GM12878 (cell line): ENCODE measurements at regions not wholly inside any gene's neighbourhood (a gene's known extent, or its start where the extent isn't known, plus 50 kb on each side); places are given as distances from the start of the nearest gene placed in this dataset.

ENCODE experiments used
- ATAC-seq: fragments of 200-7000 bp; cut with Tn5 transposase; 3 replicates; pipeline ENCODE4 v1.9.1; 2020; ENCODE audit warnings: mild to moderate bottlenecking, moderate library complexity
- BruUV-seq: library from RNA; stranded (reverse); fragments of 400-500 nt; replicated peaks from 2 replicates; lab custom pipeline; 2021; lab: Mats Ljungman, UMichigan
- CTCF ChIA-PET: fragments of 300-600 bp; sonication (Branson Sonifier 250); formaldehyde crosslinking; extraction: SDS; loops from one replicate; lab custom pipeline; 2021; ENCODE audit warnings: inconsistent platforms; lab: Yijun Ruan, JAX
- POLR2A ChIA-PET: fragments of 350-600 bp; formaldehyde crosslinking; extraction: SDS; loops from one replicate; lab custom pipeline; 2021; ENCODE audit warnings: inconsistent platforms; lab: Charles Lee
- RAD21 ChIA-PET: fragments of 300-600 bp; sonication (Branson Sonifier 250); formaldehyde crosslinking; loops from one replicate; lab custom pipeline; 2023; ENCODE audit warnings: antibody characterized with exemption; ENCODE audit not compliant: unreplicated experiment; lab: Charles Lee
- SMC1A ChIA-PET: fragments of 300-600 bp; sonication (Branson Sonifier 250); formaldehyde crosslinking; loops from one replicate; lab custom pipeline; 2023; ENCODE audit not compliant: unreplicated experiment, uncharacterized antibody; lab: Charles Lee
- DNase-seq: peaks from one replicate; pipeline ENCODE4 v3.0.0-alpha.2; 2011; ENCODE audit warnings: low read depth, low spot score
- FAIRE-seq: peaks from 3 replicates; lab custom pipeline; 2011; peaks lifted over from hg19 to GRCh38; lab: Jason Lieb, UNC
- H2AFZ ChIP-seq: 2 replicates; pipeline ENCODE4 v1.6.0; 2011; ENCODE audit warnings: low read depth, low read length, control low read depth; ENCODE audit not compliant: control insufficient read depth
- H3K27ac ChIP-seq: 2 replicates; pipeline ENCODE4 v1.5.1; 2011; ENCODE audit warnings: control low read depth; ENCODE audit not compliant: control insufficient read depth, insufficient read depth
- H3K27me3 ChIP-seq, 2 experiments: replicated peaks in 1 of 2; 2 replicates each; pipeline versions ENCODE4 v1.6.0 to v1.6.1; 2011; ENCODE audit warnings: low read length in 1 of 2; ENCODE audit not compliant: control insufficient read depth in 2 of 2, insufficient read depth in 2 of 2
- H3K36me3 ChIP-seq, 2 experiments: 2 replicates each; pipeline ENCODE4 v1.5.1; 2011; ENCODE audit warnings: low read length in 1 of 2; ENCODE audit not compliant: control insufficient read depth in 2 of 2, insufficient read depth in 2 of 2
- H3K4me1 ChIP-seq: 2 replicates; pipeline ENCODE4 v1.6.1; 2011; ENCODE audit warnings: mild to moderate bottlenecking, low read length, moderate library complexity, mixed read lengths; ENCODE audit not compliant: control insufficient read depth, insufficient read depth
- H3K4me2 ChIP-seq: 2 replicates; pipeline ENCODE4 v1.6.0; 2011; ENCODE audit warnings: control low read depth; ENCODE audit not compliant: control insufficient read depth, insufficient read depth
- H3K4me3 ChIP-seq: fragments of 200-600 bp; sonication (generic); 2 replicates; pipeline ENCODE4 v1.5.1; 2016
- H3K79me2 ChIP-seq: 2 replicates; pipeline ENCODE4 v1.6.0; 2011; ENCODE audit warnings: low read length; ENCODE audit not compliant: control insufficient read depth, insufficient read depth
- H3K9ac ChIP-seq: 2 replicates; pipeline ENCODE4 v1.8.0; 2011; ENCODE audit warnings: low read length, control low read depth, mixed read lengths; ENCODE audit not compliant: control insufficient read depth, insufficient read depth
- H3K9me3 ChIP-seq: replicated peaks from 3 replicates; pipeline ENCODE4 v1.5.1; 2011; ENCODE audit warnings: mild to moderate bottlenecking, low read length; ENCODE audit not compliant: control insufficient read depth, insufficient read depth
- H4K20me1 ChIP-seq: 2 replicates; pipeline ENCODE4 v1.6.0; 2011; ENCODE audit not compliant: control insufficient read depth, insufficient read depth
- ASH2L ChIP-seq: fragments of 300-600, 200-600 bp; sonication (generic); IDR thresholded peaks from 2 replicates; pipeline ENCODE4 v1.6.1; 2017; ENCODE audit warnings: low read depth, mild to moderate bottlenecking, borderline replicate concordance
- BCL11A ChIP-seq: IDR thresholded peaks from 2 replicates; pipeline ENCODE4 v1.6.1; 2011; ENCODE audit warnings: low read depth, low read length
- EGR1 ChIP-seq, 2 experiments: IDR thresholded peaks; 1 replicate in 1 of 2; 2 replicates in 1 of 2; pipeline ENCODE4 v1.6.1; 2011 to 2012; ENCODE audit warnings: low read depth in 2 of 2, low read length in 2 of 2, borderline replicate concordance in 1 of 2, mild to moderate bottlenecking in 1 of 2, moderate library complexity in 1 of 2
- ESRRA ChIP-seq: IDR thresholded peaks from 2 replicates; pipeline ENCODE4 v1.6.1; 2012; ENCODE audit warnings: mild to moderate bottlenecking, low read length, improper control_type of control experiment
- FOS ChIP-seq: IDR thresholded peaks from 3 replicates; pipeline ENCODE4 v1.6.1; 2011; ENCODE audit warnings: borderline replicate concordance; ENCODE audit not compliant: insufficient read length; ENCODE audit errors: extremely low read depth
- IKZF2 ChIP-seq, 2 experiments: fragments of 450-650 bp; IDR thresholded peaks; 2 replicates each; pipeline ENCODE4 v1.6.1; 2017; ENCODE audit warnings: mild to moderate bottlenecking in 2 of 2, moderate library complexity in 2 of 2
- KLF5 ChIP-seq: fragments of 450-650 bp; IDR thresholded peaks from 2 replicates; pipeline ENCODE4 v1.6.1; 2014; ENCODE audit warnings: mild to moderate bottlenecking; ENCODE audit not compliant: partially characterized antibody
- MEF2A ChIP-seq: IDR thresholded peaks from 2 replicates; pipeline ENCODE4 v1.6.1; 2011; ENCODE audit warnings: low read depth, mild to moderate bottlenecking, low read length, moderate library complexity; ENCODE audit not compliant: insufficient read depth
- PAX5 ChIP-seq: IDR thresholded peaks from 2 replicates; pipeline ENCODE4 v1.6.1; 2011; ENCODE audit warnings: low read depth, low read length, borderline replicate concordance
- RAD21 ChIP-seq: IDR thresholded peaks from 2 replicates; pipeline ENCODE4 v1.6.1; 2011; ENCODE audit warnings: mild to moderate bottlenecking, low read depth, low read length, moderate library complexity; ENCODE audit not compliant: insufficient read depth
- TCF3 ChIP-seq: IDR thresholded peaks from 2 replicates; pipeline ENCODE4 v1.6.1; 2012; ENCODE audit warnings: low read depth, mild to moderate bottlenecking, low read length, borderline replicate concordance; ENCODE audit not compliant: insufficient read depth
- ZNF274 ChIP-seq: IDR thresholded peaks from one replicate; pipeline ENCODE4 v1.8.0; 2011; ENCODE audit not compliant: insufficient read length, insufficient read depth
- WGBS: methylation state at CpG from one replicate; pipeline ENCODE4 v1.1.6; 2016; ENCODE audit warnings: low lambda C conversion rate; ENCODE audit not compliant: insufficient replicate concordance, insufficient coverage; ENCODE audit errors: missing lambda C conversion rate; 5-methylcytosine and 5-hydroxymethylcytosine counted together
- in situ Hi-C: fragments of 300-500 bp; cut with MboI; formaldehyde crosslinking; loops from 9 replicates; pipeline ENCODE4 v1.14.3; 2018; ENCODE audit warnings: mixed read lengths
- intact Hi-C: fragments of 100-400 bp; cut with micrococcal nuclease; formaldehyde crosslinking; loops from one replicate; pipeline ENCODE4 v1.14.2; 2022; ENCODE audit not compliant: unreplicated experiment
- TF ChIP-seq, protein P1 (sequence below): IDR thresholded peaks from 2 replicates; pipeline ENCODE4 v1.6.1; 2012; ENCODE audit warnings: mild to moderate bottlenecking, low read depth, low read length
- TF ChIP-seq, protein P2 (sequence below): fragments of 450-650 bp; IDR thresholded peaks from 2 replicates; pipeline ENCODE4 v1.6.1; 2014; ENCODE audit warnings: mild to moderate bottlenecking
- TF ChIP-seq, protein P3 (sequence below): fragments of 450-650 bp; conservative IDR thresholded peaks from 2 replicates; pipeline ENCODE4 v1.6.1; 2017; ENCODE audit warnings: mild to moderate bottlenecking, moderate library complexity
- TF ChIP-seq, protein P4 (sequence below): IDR thresholded peaks from 2 replicates; pipeline ENCODE4 v1.6.1; 2011; ENCODE audit warnings: borderline replicate concordance, low read depth, mild to moderate bottlenecking, moderate library complexity, low read length; ENCODE audit not compliant: insufficient read depth, poor library complexity, severe bottlenecking

DNA sequence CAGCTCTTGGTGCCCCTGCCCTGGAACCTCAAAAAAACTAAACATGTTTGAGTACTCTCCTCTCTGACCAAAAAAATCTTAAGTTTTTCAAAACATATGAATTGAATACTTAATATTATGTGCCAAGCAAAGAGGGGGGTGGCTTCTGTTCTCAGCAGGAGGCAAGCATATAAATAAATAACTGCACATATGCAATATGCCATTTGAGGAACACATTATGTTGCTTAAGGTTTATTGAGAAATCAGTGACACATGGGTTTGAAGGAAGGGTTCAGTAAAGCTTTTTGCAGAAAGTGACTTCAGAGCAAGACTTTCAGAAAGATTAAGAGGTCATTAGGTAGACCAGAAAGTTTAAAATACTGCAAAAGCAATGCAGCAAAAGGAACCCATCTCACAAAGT lies 429.2 kb downstream of the TDRD15 start (continued):
- TF ChIP-seq, protein P1, sequence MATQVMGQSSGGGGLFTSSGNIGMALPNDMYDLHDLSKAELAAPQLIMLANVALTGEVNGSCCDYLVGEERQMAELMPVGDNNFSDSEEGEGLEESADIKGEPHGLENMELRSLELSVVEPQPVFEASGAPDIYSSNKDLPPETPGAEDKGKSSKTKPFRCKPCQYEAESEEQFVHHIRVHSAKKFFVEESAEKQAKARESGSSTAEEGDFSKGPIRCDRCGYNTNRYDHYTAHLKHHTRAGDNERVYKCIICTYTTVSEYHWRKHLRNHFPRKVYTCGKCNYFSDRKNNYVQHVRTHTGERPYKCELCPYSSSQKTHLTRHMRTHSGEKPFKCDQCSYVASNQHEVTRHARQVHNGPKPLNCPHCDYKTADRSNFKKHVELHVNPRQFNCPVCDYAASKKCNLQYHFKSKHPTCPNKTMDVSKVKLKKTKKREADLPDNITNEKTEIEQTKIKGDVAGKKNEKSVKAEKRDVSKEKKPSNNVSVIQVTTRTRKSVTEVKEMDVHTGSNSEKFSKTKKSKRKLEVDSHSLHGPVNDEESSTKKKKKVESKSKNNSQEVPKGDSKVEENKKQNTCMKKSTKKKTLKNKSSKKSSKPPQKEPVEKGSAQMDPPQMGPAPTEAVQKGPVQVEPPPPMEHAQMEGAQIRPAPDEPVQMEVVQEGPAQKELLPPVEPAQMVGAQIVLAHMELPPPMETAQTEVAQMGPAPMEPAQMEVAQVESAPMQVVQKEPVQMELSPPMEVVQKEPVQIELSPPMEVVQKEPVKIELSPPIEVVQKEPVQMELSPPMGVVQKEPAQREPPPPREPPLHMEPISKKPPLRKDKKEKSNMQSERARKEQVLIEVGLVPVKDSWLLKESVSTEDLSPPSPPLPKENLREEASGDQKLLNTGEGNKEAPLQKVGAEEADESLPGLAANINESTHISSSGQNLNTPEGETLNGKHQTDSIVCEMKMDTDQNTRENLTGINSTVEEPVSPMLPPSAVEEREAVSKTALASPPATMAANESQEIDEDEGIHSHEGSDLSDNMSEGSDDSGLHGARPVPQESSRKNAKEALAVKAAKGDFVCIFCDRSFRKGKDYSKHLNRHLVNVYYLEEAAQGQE, result no peak
- TF ChIP-seq ASH2L, result no peak
- TF ChIP-seq, protein P2, sequence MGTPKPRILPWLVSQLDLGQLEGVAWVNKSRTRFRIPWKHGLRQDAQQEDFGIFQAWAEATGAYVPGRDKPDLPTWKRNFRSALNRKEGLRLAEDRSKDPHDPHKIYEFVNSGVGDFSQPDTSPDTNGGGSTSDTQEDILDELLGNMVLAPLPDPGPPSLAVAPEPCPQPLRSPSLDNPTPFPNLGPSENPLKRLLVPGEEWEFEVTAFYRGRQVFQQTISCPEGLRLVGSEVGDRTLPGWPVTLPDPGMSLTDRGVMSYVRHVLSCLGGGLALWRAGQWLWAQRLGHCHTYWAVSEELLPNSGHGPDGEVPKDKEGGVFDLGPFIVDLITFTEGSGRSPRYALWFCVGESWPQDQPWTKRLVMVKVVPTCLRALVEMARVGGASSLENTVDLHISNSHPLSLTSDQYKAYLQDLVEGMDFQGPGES, result no peak
- no peak for TF ChIP-seq BCL11A
- no peak for TF ChIP-seq TCF3
- TF ChIP-seq RAD21, result no peak
- TF ChIP-seq ZNF274, result no peak
- TF ChIP-seq FOS, result no peak

DNA sequence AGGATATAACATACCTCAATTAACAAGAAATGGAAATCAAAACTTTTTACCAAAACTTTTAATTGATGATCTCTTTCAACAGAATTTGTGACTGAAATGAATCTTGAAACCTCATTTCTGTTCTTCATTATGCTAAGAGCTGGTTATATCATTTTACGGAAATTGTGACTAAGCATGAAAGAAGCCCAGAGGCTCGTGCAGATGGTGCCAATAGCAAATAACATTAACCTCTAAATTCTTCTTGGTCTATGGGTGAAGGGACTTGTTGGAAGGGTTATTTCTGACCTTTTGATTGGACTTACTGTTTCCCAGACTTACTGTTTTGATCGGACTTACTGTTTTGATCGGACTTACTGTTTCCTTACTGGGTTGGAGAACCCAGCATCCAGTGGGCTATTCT lies 435.6 kb downstream of the TDRD15 start:
- FAIRE-seq (no peak), ATAC-seq (no peak), DNase-seq (no peak)
- Histone ChIP-seq H3K4me1 (no peaks in the 10 kb centered on the region), H3K4me3 (no peak overlapping the region), H3K4me2 (no peak overlapping the region), H3K9ac (no peak overlapping the region), H4K20me1 (no peaks in the 10 kb centered on the region), H3K27ac (no peak overlapping the region), H3K9me3 (no peaks in the 10 kb centered on the region), H3K36me3 (no peaks in the 10 kb centered on the region), H3K27me3 (no peaks in the 10 kb centered on the region), H3K79me2 (no peaks in the 10 kb centered on the region), H2AFZ (no peak overlapping the region)
- intact Hi-C loops, result no loop called here
- ChIA-PET RAD21 (no interaction called here), POLR2A (no interaction called here), SMC1A (no interaction called here), CTCF (no interaction called here)
- 14% methylated on average over 4 of the region's 4 CpGs for WGBS
- BruUV-seq, result no TSS peak
- in situ Hi-C loops, result no loop called here
- no peak for TF ChIP-seq FOS
- no peak for TF ChIP-seq IKZF2 (IDR thresholded peaks at IDR 0.05)
- TF ChIP-seq EGR1 (IDR thresholded peaks at IDR 0.05; ENCODE audit: borderline replicate concordance in 1 of 2, low read depth in 2 of 2, low read length in 2 of 2), result no peak
- no peak for TF ChIP-seq PAX5
- TF ChIP-seq, protein P3, sequence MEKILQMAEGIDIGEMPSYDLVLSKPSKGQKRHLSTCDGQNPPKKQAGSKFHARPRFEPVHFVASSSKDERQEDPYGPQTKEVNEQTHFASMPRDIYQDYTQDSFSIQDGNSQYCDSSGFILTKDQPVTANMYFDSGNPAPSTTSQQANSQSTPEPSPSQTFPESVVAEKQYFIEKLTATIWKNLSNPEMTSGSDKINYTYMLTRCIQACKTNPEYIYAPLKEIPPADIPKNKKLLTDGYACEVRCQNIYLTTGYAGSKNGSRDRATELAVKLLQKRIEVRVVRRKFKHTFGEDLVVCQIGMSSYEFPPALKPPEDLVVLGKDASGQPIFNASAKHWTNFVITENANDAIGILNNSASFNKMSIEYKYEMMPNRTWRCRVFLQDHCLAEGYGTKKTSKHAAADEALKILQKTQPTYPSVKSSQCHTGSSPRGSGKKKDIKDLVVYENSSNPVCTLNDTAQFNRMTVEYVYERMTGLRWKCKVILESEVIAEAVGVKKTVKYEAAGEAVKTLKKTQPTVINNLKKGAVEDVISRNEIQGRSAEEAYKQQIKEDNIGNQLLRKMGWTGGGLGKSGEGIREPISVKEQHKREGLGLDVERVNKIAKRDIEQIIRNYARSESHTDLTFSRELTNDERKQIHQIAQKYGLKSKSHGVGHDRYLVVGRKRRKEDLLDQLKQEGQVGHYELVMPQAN, result no peak
- TF ChIP-seq KLF5, result no peak
- TF ChIP-seq, protein P4, sequence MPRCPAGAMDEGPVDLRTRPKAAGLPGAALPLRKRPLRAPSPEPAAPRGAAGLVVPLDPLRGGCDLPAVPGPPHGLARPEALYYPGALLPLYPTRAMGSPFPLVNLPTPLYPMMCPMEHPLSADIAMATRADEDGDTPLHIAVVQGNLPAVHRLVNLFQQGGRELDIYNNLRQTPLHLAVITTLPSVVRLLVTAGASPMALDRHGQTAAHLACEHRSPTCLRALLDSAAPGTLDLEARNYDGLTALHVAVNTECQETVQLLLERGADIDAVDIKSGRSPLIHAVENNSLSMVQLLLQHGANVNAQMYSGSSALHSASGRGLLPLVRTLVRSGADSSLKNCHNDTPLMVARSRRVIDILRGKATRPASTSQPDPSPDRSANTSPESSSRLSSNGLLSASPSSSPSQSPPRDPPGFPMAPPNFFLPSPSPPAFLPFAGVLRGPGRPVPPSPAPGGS, result no peak
- no peak for TF ChIP-seq ESRRA
- no peak for TF ChIP-seq MEF2A
- TF ChIP-seq BCL11A, result no peak
